ENCODE measurements at regions not wholly inside any gene's neighbourhood (a gene's known extent, or its start where the extent isn't known, plus 50 kb on each side); places are given as distances from the start of the nearest gene placed in this dataset.

DNA sequence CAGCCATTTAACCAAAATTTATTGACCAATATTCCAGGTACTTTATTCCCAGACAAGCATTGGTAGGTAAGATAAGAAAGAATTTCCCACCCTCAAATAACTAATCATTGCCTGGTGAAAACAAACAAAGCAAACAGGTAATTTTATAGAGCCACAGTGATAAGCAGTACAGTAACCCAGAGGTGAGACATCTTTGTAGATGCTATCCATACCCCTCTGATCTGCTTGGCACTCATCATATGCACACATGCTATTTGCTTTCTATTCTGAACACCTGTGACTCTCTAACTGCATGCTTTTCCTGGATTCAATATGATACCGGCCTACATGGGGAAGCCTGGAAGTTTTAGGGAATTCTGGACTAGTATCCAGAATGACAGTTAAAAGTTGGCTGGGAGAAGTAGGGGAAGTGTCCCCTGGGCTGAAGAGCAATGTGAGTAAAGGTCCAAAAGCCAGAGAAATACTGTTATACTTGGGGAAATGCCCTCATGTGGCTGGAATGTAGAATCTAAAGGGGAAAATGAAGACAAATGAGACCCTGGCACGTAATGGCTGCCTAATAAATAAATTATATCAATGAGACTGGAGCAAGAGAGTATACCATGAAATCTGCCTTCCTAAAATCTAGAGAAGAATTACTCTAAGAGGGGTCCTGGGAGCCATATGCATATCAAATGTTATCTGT, 243.8 kb upstream of the ADAMTSL1 start:
- intact Hi-C loops (cut with DNase I; ENCODE audit: low total_unique reads) (no loop called here), in situ Hi-C loops (cut with MboI; ENCODE audit: low sequenced_read_pairs in 4 of 4) (no loop called here)
- TF ChIP-seq CTCF (IDR thresholded peaks at IDR 0.05 in 4 of 5, conservative IDR thresholded peaks at IDR 0.05 in 1 of 5) (no peak), POLR2A (IDR thresholded peaks at IDR 0.05) (no peak)
- no peak overlapping the region for H3K4me3 ChIP-seq
- DNase-seq (no peak), ATAC-seq (no peak)
- H3K36me3 ChIP-seq, result no peaks in the 10 kb centered on the region
- no peak overlapping the region for H3K27ac ChIP-seq
- H3K4me1 ChIP-seq, result no peaks in the 10 kb centered on the region
- H3K9me3 ChIP-seq, result no peaks in the 10 kb centered on the region
- no peaks in the 10 kb centered on the region for H3K27me3 ChIP-seq

DNA sequence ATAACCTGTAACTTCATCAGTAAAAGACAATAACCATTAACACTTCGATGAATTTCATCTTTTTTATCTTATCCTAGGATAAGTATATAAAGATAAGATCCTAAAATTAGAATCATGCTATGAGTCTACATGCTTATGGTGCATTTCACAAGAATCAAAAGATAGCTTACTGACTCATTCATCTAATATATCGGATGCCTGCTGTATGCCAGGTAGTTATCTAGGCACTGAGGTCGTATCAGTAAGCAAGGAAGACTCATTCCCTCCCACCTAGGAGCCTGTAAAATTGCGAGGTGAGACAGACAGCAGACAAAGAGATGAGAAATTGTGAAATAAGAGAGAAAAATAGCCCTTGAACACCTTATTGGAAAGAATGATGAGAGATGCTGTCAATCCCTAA, 240.6 kb upstream of the ADAMTSL1 start:
- DNase-seq (no peak), ATAC-seq (no peak)
- no peaks in the 10 kb centered on the region for H3K4me1 ChIP-seq
- in situ Hi-C loops (cut with MboI; ENCODE audit: low sequenced_read_pairs in 4 of 4) (no loop called here), intact Hi-C loops (cut with DNase I; ENCODE audit: low total_unique reads) (no loop called here)
- H3K4me3 ChIP-seq, result no peak overlapping the region
- no peaks in the 10 kb centered on the region for H3K27me3 ChIP-seq
- TF ChIP-seq POLR2A (IDR thresholded peaks at IDR 0.05) (no peak), CTCF (IDR thresholded peaks at IDR 0.05 in 4 of 5, conservative IDR thresholded peaks at IDR 0.05 in 1 of 5) (no peak)
- no peaks in the 10 kb centered on the region for H3K36me3 ChIP-seq
- H3K27ac ChIP-seq, result no peak overlapping the region
- H3K9me3 ChIP-seq, result no peaks in the 10 kb centered on the region

DNA sequence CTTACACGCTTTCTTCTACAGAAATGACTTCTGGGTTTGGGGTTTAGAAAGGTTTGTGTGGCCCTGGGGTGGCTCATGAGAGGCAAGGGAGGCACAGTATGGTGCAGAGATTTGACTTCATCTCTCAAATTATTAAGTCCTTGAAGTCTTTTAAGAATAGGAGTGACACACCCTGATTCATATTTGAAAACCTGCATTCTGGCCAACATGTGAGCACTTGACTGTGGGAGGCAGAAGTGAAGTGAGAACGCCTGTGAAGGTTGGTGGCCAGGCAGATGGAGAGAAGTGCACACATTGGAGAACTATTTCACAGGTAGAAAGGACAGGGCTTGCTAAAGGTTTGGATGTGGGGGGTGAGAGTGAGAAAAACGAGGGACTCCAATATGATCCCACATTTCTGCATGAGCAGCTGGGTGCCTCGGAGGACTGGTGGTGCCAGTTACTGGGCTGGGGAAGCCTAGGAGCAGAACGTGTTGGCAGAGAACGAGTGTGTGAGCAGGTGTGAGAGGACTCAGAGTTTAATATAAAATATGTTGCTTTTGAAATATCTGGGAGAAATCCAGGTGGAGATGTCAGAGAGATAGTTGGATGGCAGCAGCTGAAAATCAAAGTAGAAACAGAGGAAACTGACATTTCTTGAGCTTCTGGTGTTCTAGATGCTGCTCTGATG, 240.0 kb upstream of the ADAMTSL1 start:
- Histone ChIP-seq H3K4me3 (no peak overlapping the region), H3K4me1 (no peaks in the 10 kb centered on the region), H3K9me3 (no peaks in the 10 kb centered on the region), H3K36me3 (no peaks in the 10 kb centered on the region), H3K27me3 (no peaks in the 10 kb centered on the region), H3K27ac (no peak overlapping the region)
- in situ Hi-C loops (cut with MboI; ENCODE audit: low sequenced_read_pairs in 4 of 4) (no loop called here), intact Hi-C loops (cut with DNase I; ENCODE audit: low total_unique reads) (no loop called here)
- DNase-seq, result no peak
- no peak for ATAC-seq
- TF ChIP-seq POLR2A (IDR thresholded peaks at IDR 0.05) (no peak), CTCF (IDR thresholded peaks at IDR 0.05 in 4 of 5, conservative IDR thresholded peaks at IDR 0.05 in 1 of 5) (no peak)

DNA sequence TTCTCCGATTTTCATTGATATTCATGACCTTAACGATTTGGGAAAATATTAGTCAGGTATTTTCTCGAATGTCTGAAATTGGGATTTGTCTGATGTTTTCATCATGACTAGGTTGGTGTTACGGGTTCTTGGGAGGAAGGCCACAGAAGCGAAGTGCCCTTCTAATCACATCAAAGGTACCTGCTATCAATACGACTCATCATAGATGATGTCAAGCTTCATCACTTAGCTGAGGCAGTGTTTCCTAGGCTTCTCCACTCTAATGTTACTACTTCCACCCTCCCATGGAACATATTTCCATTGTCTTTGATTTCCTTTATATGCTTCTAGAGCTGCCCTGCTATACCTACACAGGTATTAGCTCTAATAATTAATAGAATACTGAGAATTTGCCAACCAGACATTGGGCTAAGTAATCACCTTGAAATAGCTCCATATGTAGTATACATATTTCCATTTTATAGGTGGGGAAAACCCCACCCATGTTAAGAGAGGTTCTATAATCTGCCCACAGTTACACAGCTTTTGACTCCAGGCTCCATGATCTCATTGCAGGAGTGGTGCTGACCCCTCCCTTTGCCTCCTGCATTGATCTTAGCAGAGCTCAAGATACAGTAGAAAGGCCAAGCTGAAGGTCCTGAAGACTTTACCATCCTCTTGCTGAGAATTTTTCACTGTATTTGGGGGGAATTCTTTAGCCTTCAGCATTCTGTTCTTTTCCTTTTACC, 238.6 kb upstream of the ADAMTSL1 start:
- TF ChIP-seq POLR2A (IDR thresholded peaks at IDR 0.05) (no peak), CTCF (IDR thresholded peaks at IDR 0.05 in 4 of 5, conservative IDR thresholded peaks at IDR 0.05 in 1 of 5) (no peak)
- H3K36me3 ChIP-seq, result no peaks in the 10 kb centered on the region
- ATAC-seq (no peak), DNase-seq (no peak)
- no peak overlapping the region for H3K4me3 ChIP-seq
- H3K27ac ChIP-seq, result no peak overlapping the region
- no peaks in the 10 kb centered on the region for H3K4me1 ChIP-seq
- intact Hi-C loops (cut with DNase I; ENCODE audit: low total_unique reads), result no loop called here
- in situ Hi-C loops (cut with MboI; ENCODE audit: low sequenced_read_pairs in 4 of 4), result no loop called here
- no peaks in the 10 kb centered on the region for H3K27me3 ChIP-seq
- no peaks in the 10 kb centered on the region for H3K9me3 ChIP-seq
